Right lobe of liver (tissue), 6 donors: ENCODE measurements at regions not wholly inside any gene's neighbourhood (a gene's known extent, or its start where the extent isn't known, plus 50 kb on each side); places are given as distances from the start of the nearest gene placed in this dataset.

ENCODE experiments used
- ATAC-seq, 4 donors: fragments of 200-7000 bp; cut with Tn5 transposase; one replicate each; pipeline ENCODE4 v1.9.1; 2020; ENCODE audit warnings: mild to moderate bottlenecking in 4 of 4, moderate library complexity in 4 of 4
- DNase-seq, 3 donors: peaks; one replicate each; pipeline ENCODE4 v3.0.0-alpha.2; 2020
- H3K27ac ChIP-seq, 3 donors: fragments of 200-600 bp; one replicate each; pipeline ENCODE4 v1.8.0; 2022
- H3K27me3 ChIP-seq, 2 donors: fragments of 200-600 bp; one replicate each; pipeline ENCODE4 v1.8.0; 2022
- H3K36me3 ChIP-seq, 4 donors: fragments of 200-600 bp; sonication (generic) in 1 of 4; one replicate each; pipeline versions ENCODE4 v1.5.1 to v1.8.0; 2017 to 2022; ENCODE audit warnings: control low read depth in 1 of 4
- H3K4me1 ChIP-seq, 4 donors: fragments of 200-600 bp; sonication (generic) in 1 of 4; one replicate each; pipeline versions ENCODE4 v1.5.1 to v1.8.0; 2017 to 2022; ENCODE audit warnings: control low read depth in 1 of 4
- H3K4me3 ChIP-seq, 3 donors: fragments of 200-600 bp; one replicate each; pipeline ENCODE4 v1.8.0; 2022
- H3K9me3 ChIP-seq, 4 donors: fragments of 200-600 bp; sonication (generic) in 1 of 4; one replicate each; pipeline versions ENCODE4 v1.5.1 to v1.8.0; 2017 to 2022; ENCODE audit warnings: control low read depth in 1 of 4
- POLR2A ChIP-seq: fragments of 450-650 bp; IDR thresholded peaks from one replicate; pipeline ENCODE4 v1.6.1; 2017; ENCODE audit warnings: antibody characterized with exemption, mild to moderate bottlenecking
- WGBS: methylation state at CpG from one replicate; pipeline ENCODE4 v1.1.6; 2018; ENCODE audit warnings: low coverage, low lambda C conversion rate; ENCODE audit not compliant: insufficient coverage; ENCODE audit errors: missing lambda C conversion rate; 5-methylcytosine and 5-hydroxymethylcytosine counted together
- intact Hi-C, 2 donors: fragments of 100-400 bp; cut with DNase I; formaldehyde crosslinking; loops; one replicate each; pipeline versions ENCODE4 v1.11.2 to v1.14.1; 2022
- TF ChIP-seq, protein P1 (sequence below), 4 donors: fragments of 200-600 bp in 3 of 4; fragments of 450-650 bp in 1 of 4; IDR thresholded peaks; one replicate each; pipeline versions ENCODE4 v1.5.1 to v1.8.0; 2016 to 2022; ENCODE audit warnings: antibody characterized with exemption in 4 of 4, mild to moderate bottlenecking in 2 of 4
- donor health status: DM: no; HTN: yes; CAD: no.
- donor health status: DM: no; HTN: no; CAD: no.
- donor health status: DM: no; HTN: no; CAD: no.
- donor health status: DM: no; HTN: yes; CAD: no.
- donor health status: DM: no; HTN: yes; CAD: no.

DNA sequence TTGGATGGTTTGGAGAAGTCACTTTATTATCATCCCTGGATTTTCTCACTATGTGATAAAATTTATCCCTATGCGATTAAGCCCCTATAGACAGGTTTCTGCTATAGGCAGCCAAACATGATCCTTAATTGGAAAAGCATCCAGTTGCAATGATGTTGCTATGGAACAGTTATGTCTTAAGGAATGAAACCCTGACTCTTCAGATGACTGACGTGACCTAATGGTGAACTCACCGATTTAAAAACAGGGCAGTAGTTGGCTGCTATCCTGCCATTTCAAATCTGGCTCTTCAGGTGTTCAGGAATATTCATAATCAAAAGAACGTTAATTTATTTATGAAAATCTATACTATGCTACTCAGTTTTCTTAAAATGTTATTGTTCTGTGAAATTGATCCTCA lies 106.8 kb upstream of the ROBO1 start:
- intact Hi-C loops, result no loop called here
- no peaks in the 10 kb centered on the region for H3K36me3 ChIP-seq
- no peaks in the 10 kb centered on the region for H3K9me3 ChIP-seq
- DNase-seq, result no peak
- no peak overlapping the region for H3K27ac ChIP-seq
- H3K4me1 ChIP-seq, result no peaks in the 10 kb centered on the region
- no peak for TF ChIP-seq POLR2A
- TF ChIP-seq, protein P1, sequence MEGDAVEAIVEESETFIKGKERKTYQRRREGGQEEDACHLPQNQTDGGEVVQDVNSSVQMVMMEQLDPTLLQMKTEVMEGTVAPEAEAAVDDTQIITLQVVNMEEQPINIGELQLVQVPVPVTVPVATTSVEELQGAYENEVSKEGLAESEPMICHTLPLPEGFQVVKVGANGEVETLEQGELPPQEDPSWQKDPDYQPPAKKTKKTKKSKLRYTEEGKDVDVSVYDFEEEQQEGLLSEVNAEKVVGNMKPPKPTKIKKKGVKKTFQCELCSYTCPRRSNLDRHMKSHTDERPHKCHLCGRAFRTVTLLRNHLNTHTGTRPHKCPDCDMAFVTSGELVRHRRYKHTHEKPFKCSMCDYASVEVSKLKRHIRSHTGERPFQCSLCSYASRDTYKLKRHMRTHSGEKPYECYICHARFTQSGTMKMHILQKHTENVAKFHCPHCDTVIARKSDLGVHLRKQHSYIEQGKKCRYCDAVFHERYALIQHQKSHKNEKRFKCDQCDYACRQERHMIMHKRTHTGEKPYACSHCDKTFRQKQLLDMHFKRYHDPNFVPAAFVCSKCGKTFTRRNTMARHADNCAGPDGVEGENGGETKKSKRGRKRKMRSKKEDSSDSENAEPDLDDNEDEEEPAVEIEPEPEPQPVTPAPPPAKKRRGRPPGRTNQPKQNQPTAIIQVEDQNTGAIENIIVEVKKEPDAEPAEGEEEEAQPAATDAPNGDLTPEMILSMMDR (IDR thresholded peaks at IDR 0.05), result no peak
- no peaks in the 10 kb centered on the region for H3K27me3 ChIP-seq
- H3K4me3 ChIP-seq, result no peak overlapping the region
- ATAC-seq, result no peak
- WGBS, result 55% methylated on average over 4 of the region's 4 CpGs

- TF ChIP-seq, protein P1 (IDR thresholded peaks at IDR 0.05), result no peak
- Histone ChIP-seq H3K4me3 (no peak overlapping the region), H3K27ac (no peak overlapping the region), H3K9me3 (no peaks in the 10 kb centered on the region), H3K27me3 (no peaks in the 10 kb centered on the region), H3K4me1 (no peaks in the 10 kb centered on the region), H3K36me3 (no peaks in the 10 kb centered on the region)
- DNase-seq (no peak), ATAC-seq (no peak)
- intact Hi-C loops, result no loop called here
- 21% methylated on average over 1 of the region's 1 CpG for WGBS
Observed at GRCh38 chr3:79872483-79872882, 104.7 kb upstream of the ROBO1 start.

DNA sequence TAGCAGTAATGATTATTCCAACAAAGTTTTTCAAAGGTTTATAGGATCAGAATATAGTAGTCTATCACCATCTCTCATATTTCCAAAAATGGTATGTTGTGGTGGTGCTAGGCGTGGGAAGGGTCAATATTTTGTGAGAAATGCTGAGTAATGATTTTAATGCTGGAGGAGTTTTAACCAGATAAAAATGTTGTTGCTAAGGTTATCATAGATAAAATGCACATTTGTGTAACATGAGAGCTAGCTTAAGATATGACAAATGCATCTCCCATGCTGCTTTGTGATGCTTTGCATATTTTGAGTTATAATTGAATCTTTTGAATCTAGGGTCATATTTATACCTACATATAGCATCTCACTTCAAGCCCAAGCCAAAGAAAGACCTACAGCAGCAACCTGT lies 103.9 kb upstream of the ROBO1 start:
- DNase-seq (no peak), ATAC-seq (no peak)
- TF ChIP-seq, protein P1 (IDR thresholded peaks at IDR 0.05), result no peak
- TF ChIP-seq POLR2A, result no peak
- Histone ChIP-seq H3K27ac (no peak overlapping the region), H3K36me3 (no peaks in the 10 kb centered on the region), H3K4me1 (no peaks in the 10 kb centered on the region), H3K9me3 (no peaks in the 10 kb centered on the region), H3K27me3 (no peaks in the 10 kb centered on the region), H3K4me3 (no peak overlapping the region)
- intact Hi-C loops, result no loop called here
- 20% methylated on average over 1 of the region's 1 CpG for WGBS

- DNase-seq (no peak), ATAC-seq (no peak)
- H3K36me3 ChIP-seq, result no peaks in the 10 kb centered on the region
Observed at GRCh38 chr3:79870313-79870620, 102.5 kb upstream of the ROBO1 start.

More at GRCh38 chr3:79870313-79870620, 102.5 kb upstream of the ROBO1 start:
- intact Hi-C loops, result no loop called here
- no peak for TF ChIP-seq POLR2A
- TF ChIP-seq, protein P1 (IDR thresholded peaks at IDR 0.05), result no peak
- Histone ChIP-seq H3K27me3 (no peaks in the 10 kb centered on the region), H3K9me3 (no peaks in the 10 kb centered on the region), H3K4me1 (no peaks in the 10 kb centered on the region), H3K4me3 (no peak overlapping the region), H3K27ac (no peak overlapping the region)
